ENCODE measurements at regions not wholly inside any gene's neighbourhood (a gene's known extent, or its start where the extent isn't known, plus 50 kb on each side); places are given as distances from the start of the nearest gene placed in this dataset.

- TF ChIP-seq CTCF (IDR thresholded peaks at IDR 0.05), result no peak
- H3K9me3 ChIP-seq, result no peaks in the 10 kb centered on the region
- ATAC-seq (no peak), DNase-seq (no peak)
- H3K27me3 ChIP-seq (ENCODE audit: insufficient read depth in 3 of 3, low read length in 2 of 3), result no peaks in the 10 kb centered on the region
- no peaks in the 10 kb centered on the region for H3K36me3 ChIP-seq (ENCODE audit: insufficient read depth in 1 of 2, low read depth in 1 of 2)
- intact Hi-C loops (cut with DNase I), result no loop called here
- no peaks in the 10 kb centered on the region for H3K4me1 ChIP-seq
- H3K27ac ChIP-seq, result no peak overlapping the region
- no peak overlapping the region for H3K4me3 ChIP-seq
These were observed 1038.1 kb upstream of the ARRDC3 start for GRCh38 chr5:92421196-92421595.

GRCh38 chr5:92419261-92419660 lies 1036.1 kb upstream of the ARRDC3 start:
- ATAC-seq, result no peak
- TF ChIP-seq CTCF (IDR thresholded peaks at IDR 0.05), result no peak
- intact Hi-C loops (cut with DNase I), result no loop called here

GRCh38 chr5:92418341-92418740 lies 1035.2 kb upstream of the ARRDC3 start:
- ATAC-seq, result no peak
- TF ChIP-seq CTCF (IDR thresholded peaks at IDR 0.05), result no peak
- Histone ChIP-seq H3K4me1 (no peaks in the 10 kb centered on the region), H3K4me3 (no peak overlapping the region), H3K9me3 (no peaks in the 10 kb centered on the region), H3K27ac (no peak overlapping the region), H3K36me3 (ENCODE audit: insufficient read depth in 1 of 2, low read depth in 1 of 2) (no peaks in the 10 kb centered on the region), H3K27me3 (ENCODE audit: insufficient read depth in 3 of 3, low read length in 2 of 3) (no peaks in the 10 kb centered on the region)
- intact Hi-C loops (cut with DNase I), result no loop called here
- DNase-seq, result no peak
- 64 to 71% (median 66%) methylated on average over 3 of the region's 3 CpGs for WGBS, 3 donors

More at GRCh38 chr5:92419261-92419660, 1036.1 kb upstream of the ARRDC3 start:
- Histone ChIP-seq H3K4me3 (no peak overlapping the region), H3K9me3 (no peaks in the 10 kb centered on the region), H3K4me1 (no peaks in the 10 kb centered on the region), H3K27ac (no peak overlapping the region), H3K27me3 (ENCODE audit: insufficient read depth in 3 of 3, low read length in 2 of 3) (no peaks in the 10 kb centered on the region), H3K36me3 (ENCODE audit: insufficient read depth in 1 of 2, low read depth in 1 of 2) (no peaks in the 10 kb centered on the region)
- DNase-seq, result no peak

- no peak for DNase-seq
- no peak for ATAC-seq
- Histone ChIP-seq H3K27me3 (ENCODE audit: insufficient read depth in 3 of 3, low read length in 2 of 3) (no peaks in the 10 kb centered on the region), H3K4me3 (no peak overlapping the region), H3K36me3 (ENCODE audit: insufficient read depth in 1 of 2, low read depth in 1 of 2) (no peaks in the 10 kb centered on the region), H3K27ac (no peak overlapping the region), H3K9me3 (no peaks in the 10 kb centered on the region), H3K4me1 (no peaks in the 10 kb centered on the region)
- 52 to 60% (median 58%) methylated on average over 2 of the region's 2 CpGs for WGBS, 3 donors
- TF ChIP-seq CTCF (IDR thresholded peaks at IDR 0.05), result no peak
- intact Hi-C loops (cut with DNase I), result no loop called here
These were observed 1026.0 kb upstream of the ARRDC3 start for GRCh38 chr5:92409134-92409533.

- Histone ChIP-seq H3K36me3 (ENCODE audit: insufficient read depth in 1 of 2, low read depth in 1 of 2) (no peaks in the 10 kb centered on the region), H3K9me3 (no peaks in the 10 kb centered on the region), H3K27ac (no peak overlapping the region), H3K4me1 (no peaks in the 10 kb centered on the region), H3K4me3 (no peak overlapping the region), H3K27me3 (ENCODE audit: insufficient read depth in 3 of 3, low read length in 2 of 3) (no peaks in the 10 kb centered on the region)
- 85 to 90% (median 88%) methylated on average over 7 of the region's 7 CpGs for WGBS, 3 donors
- intact Hi-C loops (cut with DNase I), result no loop called here
- DNase-seq (no peak), ATAC-seq (no peak)
- TF ChIP-seq CTCF (IDR thresholded peaks at IDR 0.05), result no peak
These were observed 1020.0 kb upstream of the ARRDC3 start for GRCh38 chr5:92402956-92403702.
